GM18861 (cell line): ENCODE measurements at regions not wholly inside any gene's neighbourhood (a gene's known extent, or its start where the extent isn't known, plus 50 kb on each side); places are given as distances from the start of the nearest gene placed in this dataset.
A peak's percentile ranks its signal among the peaks of the same experiment; 100 is the strongest.

ENCODE experiments used
- ATAC-seq: cut with Tn5 transposase; IDR thresholded peaks from one replicate; pipeline ENCODE4 v1.9.1; 2021; ENCODE audit not compliant: unreplicated experiment

- ATAC-seq = no peak
Observed at GRCh38 chr2:8534386-8534728, 147.5 kb upstream of the ID2 start.

GRCh38 chr2:8534729-8535468 lies 147.0 kb upstream of the ID2 start:
- no peak for ATAC-seq

- ATAC-seq = no peak
Observed at GRCh38 chr2:8535469-8535795, 146.4 kb upstream of the ID2 start.

- no peak for ATAC-seq
Observed at GRCh38 chr2:8535821-8536685, 145.8 kb upstream of the ID2 start.

- no peak for ATAC-seq
Observed at GRCh38 chr2:8536686-8537561, 144.9 kb upstream of the ID2 start.

- ATAC-seq = no peak
Observed at GRCh38 chr2:8537562-8538155, 144.2 kb upstream of the ID2 start.

- ATAC-seq = no peak
Observed at GRCh38 chr2:8538531-8538930, 143.3 kb upstream of the ID2 start.

- no peak for ATAC-seq
Observed at GRCh38 chr2:8538931-8539621, 142.8 kb upstream of the ID2 start.

- ATAC-seq = no peak
Observed at GRCh38 chr2:8539743-8540551, 141.9 kb upstream of the ID2 start.

GRCh38 chr2:8540552-8541055 lies 141.3 kb upstream of the ID2 start:
- ATAC-seq = no peak

- no peak for ATAC-seq
Observed at GRCh38 chr2:8541223-8541622, 140.6 kb upstream of the ID2 start.

GRCh38 chr2:8541636-8542035 lies 140.2 kb upstream of the ID2 start:
- ATAC-seq = no peak

- ATAC-seq = no peak
Observed at GRCh38 chr2:8542381-8543059, 139.3 kb upstream of the ID2 start.

GRCh38 chr2:8543060-8543382 lies 138.8 kb upstream of the ID2 start:
- no peak for ATAC-seq

GRCh38 chr2:8543383-8544170 lies 138.3 kb upstream of the ID2 start:
- ATAC-seq = peak; percentile 67

- ATAC-seq = no peak
Observed at GRCh38 chr2:8544171-8544785, 137.6 kb upstream of the ID2 start.

- ATAC-seq = peak; percentile 38
Observed at GRCh38 chr2:8544786-8545694, 136.8 kb upstream of the ID2 start.
